B cell (primary cell): ENCODE measurements at regions not wholly inside any gene's neighbourhood (a gene's known extent, or its start where the extent isn't known, plus 50 kb on each side); places are given as distances from the start of the nearest gene placed in this dataset.

Experiments used
- CTCF ChIP-seq: fragments of 200-600 bp; IDR thresholded peaks from one replicate; pipeline ENCODE4 v1.8.0; 2022; ENCODE audit warnings: antibody characterized with exemption, mild to moderate bottlenecking
- EZH2 ChIP-seq: IDR thresholded peaks from 2 replicates; pipeline ENCODE4 v1.6.1; 2012; ENCODE audit warnings: borderline replicate concordance, low read depth, mild to moderate bottlenecking, moderate library complexity, low read length; ENCODE audit not compliant: insufficient read depth, poor library complexity, severe bottlenecking

GRCh38 chr2:83305758-83306378 lies 1153.2 kb downstream of the SUCLG1 start:
- TF ChIP-seq CTCF (no peak), EZH2 (no peak)
